GM18520 (cell line): ENCODE measurements at regions not wholly inside any gene's neighbourhood (a gene's known extent, or its start where the extent isn't known, plus 50 kb on each side); places are given as distances from the start of the nearest gene placed in this dataset.
"Not testable (repeated sequence)": the region's sequence is repeated elsewhere in the genome, so short reads cannot be mapped to it uniquely, and the experiment has no call there.

Source experiments
- ATAC-seq: cut with Tn5 transposase; IDR thresholded peaks from one replicate; pipeline ENCODE4 v1.9.1; 2021; ENCODE audit not compliant: unreplicated experiment

DNA sequence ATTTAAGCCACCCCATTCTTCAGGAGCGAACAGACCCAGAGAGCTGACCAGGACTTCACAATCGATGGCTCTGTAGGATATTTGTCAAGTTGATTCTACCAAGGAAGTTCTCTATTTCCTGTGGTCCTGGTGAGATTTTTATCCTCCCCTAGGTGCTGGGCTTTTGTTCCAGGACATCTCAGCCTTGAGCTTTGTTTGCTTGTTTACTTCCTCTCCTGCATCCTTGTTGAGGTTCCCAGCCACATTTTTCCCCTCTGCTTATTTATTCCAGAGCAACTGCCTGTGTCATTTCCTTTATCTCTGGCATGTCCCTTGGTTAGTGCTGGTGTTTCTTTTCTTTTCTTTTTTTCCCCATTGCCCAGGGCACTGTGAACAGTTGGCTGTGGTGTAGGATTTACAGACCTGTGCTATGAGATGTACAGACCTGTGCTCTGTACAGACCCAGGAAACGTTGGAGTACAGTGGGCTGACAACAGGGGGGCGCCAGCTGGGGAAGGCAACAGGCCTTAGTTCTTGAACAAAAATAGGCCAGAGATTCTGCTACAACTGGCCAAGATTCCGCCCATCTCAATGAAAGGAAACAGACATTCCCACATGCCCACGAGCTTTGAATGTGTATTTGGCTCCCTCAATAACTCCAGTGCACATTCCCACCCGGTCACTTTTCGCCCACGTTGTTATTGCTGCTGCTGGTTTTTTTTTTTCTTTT lies 235.9 kb upstream of the DDI1 start:
- no peak for ATAC-seq

DNA sequence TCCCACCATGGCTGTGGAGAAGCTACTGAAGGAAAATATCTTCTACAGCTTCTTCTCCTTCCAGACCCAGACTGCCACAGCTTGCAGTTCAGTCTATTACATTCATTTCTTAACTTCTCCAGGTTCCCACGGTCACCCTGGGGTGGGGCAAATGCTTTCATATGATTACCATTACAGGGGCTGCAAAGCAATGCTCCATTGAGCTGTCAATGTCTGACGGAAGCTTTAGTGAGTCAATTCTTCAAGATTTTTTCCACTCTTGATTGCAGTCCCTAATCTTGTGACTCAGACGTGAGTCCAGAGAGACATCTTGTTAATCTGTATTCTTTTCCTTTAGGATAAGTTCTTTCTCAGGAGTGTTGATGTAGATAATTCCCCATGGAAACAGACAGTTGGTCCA lies 233.4 kb upstream of the DDI1 start:
- no peak for ATAC-seq

DNA sequence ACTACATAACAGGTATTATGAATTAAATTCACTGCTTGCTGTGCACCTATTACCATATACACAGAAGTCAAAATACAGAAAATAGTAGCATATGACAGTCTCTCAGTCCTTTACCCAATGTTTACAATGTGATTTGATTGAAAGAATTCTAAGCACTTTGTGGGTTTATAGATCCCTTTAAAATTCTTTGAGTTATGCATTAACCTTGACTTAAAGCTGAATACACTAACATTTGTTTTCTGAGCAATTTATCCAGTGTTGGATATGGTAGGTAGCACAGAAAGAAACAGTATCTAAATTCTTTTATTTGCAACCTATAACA lies 230.8 kb upstream of the DDI1 start:
- no peak for ATAC-seq

DNA sequence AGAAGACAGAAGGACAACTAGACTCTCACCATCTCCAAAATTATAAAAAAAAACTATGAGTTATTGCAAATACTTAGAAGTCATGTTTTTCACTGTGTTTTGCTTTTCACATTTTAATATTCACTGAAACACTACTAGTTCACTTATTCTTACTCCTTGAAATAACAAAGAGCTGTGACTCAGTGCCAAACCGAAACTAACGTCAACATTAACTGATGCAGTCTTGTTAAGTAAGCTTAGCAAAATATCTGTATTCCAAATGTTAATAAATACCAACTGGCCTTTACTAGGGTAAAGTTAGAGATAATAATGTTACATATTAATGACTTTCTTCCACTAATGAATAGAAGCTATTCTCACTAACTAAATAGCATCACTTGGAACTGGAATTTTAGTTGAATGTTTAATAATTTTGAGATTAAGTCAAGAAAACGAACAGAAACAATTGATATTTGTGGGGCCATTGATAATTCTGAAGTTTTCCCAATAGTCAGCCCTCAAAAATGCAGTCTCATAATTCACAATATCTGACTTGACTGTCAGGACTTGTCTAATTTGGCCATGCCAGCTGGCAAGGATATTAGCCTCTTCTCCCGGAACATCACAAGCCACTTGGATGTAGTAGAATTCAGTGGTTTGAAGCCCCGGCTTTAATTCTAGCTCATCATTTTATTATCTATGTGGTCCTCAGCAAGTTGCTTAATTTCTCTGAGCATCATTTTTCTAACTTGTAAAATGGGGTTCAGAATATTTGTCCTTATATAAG lies 230.1 kb upstream of the DDI1 start:
- no peak for ATAC-seq

DNA sequence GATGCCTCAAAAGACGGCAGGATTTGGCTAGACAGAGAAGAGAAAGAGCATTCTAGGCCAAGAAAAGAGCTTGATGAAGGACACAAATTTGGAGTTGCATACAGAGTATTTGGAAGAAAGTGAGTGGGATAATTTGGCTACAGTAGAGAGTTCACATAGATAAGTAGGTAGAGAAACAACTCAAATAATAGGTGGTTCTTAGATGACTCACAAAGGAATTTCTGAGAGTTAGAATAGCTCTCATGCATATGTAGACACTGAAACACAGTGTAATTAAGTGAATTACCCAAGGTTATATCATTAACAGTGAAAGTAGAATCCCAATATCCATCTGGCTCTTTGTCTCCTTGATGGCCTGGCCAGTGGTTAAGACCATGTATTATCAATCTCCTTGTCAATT lies 228.6 kb upstream of the DDI1 start:
- no peak for ATAC-seq

DNA sequence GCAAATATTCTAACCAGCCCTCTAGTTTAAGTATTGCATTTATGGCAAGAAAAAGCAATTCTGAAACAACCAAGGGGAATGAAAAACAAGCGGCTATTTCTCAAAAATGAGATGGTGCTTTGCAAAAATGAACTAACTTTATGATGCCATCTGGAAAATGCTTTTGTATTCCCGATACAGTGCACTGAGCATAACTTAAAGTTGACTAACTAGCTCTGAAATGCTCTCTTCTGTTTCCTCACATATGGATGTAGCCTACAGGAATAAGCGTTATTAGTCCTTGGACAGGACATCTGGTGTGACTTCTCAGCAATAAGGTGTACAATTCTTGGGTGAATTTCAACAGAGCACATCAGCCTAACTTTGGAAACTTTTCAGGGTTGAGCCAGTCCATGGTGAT lies 228.2 kb upstream of the DDI1 start:
- ATAC-seq, result no peak

DNA sequence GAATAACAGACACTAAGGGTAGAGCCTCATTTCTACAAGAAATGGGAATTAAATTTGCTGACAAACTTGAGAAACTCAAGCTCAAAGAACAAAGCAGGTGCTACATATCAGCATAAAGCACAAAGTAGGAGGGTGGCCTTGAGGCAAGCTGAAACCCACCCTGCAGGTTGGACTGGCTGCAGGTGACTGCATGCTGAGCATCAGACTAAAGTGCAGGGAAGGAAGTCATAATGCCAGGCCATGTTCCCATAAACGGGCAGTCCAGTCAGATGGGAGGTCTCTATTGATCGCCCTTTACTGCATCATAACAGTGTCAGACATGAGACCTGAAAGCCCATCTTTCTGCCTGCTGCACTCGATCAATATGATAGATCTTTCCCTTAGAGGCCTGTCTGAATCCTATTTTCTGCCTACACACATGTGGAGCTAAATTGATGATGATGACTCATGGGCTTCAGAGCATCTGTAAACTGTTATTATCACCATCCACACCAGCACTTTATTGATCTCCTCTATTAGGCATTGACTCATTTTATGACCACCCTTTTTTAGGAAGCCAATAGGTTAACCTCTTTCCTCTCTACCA lies 224.5 kb upstream of the DDI1 start:
- no peak for ATAC-seq

DNA sequence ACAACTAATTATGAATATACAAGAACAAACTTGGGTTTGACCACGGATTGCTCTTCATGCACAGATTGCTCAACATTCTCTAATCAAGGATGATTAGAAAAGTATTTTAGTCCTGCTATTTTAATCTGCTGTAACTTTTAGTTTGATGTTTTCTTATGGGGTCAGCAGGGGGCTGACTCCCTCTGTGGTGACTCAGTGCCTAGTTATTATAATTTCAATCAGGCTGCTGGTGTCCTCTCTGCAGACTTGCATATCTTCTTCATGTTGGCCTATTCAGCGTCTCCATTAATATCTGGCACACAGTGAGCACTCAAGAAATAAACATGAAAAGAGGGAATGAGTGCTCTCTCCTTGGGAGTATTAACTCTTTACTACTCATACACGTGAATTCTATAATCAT lies 223.8 kb upstream of the DDI1 start:
- no peak for ATAC-seq

DNA sequence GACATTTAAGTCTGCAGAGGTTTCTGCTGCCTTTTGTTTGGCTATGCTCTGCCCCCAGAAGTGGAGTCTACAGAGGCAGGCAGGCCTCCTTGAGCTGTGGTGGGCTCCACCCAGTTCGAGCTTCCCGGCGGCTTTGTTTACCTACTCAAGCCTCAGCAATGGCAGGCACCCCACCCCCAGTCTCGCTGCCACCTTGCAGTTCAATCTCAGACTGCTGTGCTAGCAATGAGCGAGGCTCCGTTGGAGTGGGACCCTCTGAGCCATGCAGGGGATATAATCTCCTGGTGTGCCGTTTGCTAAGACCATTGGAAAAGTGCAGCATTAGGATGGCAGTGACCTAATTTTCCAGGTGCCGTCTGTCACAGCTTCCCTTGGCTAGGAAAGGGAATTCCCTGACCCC lies 216.1 kb upstream of the DDI1 start:
- ATAC-seq, result not testable (repeated sequence)

DNA sequence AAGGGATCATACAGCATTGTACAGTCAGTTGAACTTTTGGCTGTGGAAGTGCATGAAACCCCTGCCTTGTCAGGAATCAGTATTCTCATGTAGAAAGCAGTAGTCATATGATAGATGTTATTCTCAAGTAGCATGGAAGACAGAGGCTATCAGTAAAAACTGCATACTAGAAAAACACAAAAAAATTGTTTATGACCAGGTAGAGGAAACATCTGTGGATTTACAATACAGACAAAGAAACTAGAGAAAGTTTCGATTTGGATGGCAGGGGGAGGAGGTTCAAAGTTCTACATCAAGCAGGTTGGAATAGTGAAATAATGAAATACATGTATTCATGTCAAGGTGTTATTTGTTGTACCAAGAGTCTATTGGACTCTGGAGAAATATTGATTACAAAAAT lies 212.3 kb upstream of the DDI1 start:
- no peak for ATAC-seq

DNA sequence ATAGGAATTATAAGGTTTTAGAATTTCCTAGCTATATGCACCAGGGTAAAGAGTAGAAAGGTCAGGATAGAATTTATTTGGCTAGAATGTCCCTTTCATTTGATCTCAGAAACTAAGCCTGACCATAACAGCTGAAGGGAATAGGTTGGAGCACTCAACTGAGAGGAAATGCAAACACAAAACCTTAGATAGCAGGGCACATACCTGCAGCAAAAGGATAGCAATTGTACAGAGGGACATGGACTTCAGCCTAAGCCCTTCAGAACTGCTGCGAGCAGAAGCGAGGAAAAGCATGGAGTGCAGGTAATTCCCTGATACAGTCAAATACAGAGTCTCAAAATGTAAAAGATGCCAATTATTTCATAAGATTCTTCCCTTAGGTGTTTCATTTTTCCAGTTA lies 211.0 kb upstream of the DDI1 start:
- no peak for ATAC-seq

DNA sequence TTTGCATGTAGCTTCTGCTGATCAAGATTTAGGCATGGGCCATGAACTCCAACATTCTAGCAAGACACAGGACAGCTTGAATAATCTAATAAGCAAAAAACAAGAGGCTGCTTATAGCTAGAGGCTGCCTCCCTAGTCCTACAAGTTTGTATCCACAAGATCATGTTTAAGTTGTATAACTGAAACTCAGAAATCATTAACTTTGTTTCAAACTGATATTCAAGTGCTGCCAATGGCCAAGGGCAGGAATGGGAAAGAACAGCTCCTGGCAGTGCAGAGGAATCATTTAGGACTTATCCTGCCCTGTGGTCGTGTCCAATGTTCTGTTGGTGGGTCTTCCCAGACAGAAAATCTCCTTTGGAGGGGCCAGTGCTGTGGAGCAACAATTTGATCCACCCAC lies 209.6 kb upstream of the DDI1 start:
- ATAC-seq, result no peak

DNA sequence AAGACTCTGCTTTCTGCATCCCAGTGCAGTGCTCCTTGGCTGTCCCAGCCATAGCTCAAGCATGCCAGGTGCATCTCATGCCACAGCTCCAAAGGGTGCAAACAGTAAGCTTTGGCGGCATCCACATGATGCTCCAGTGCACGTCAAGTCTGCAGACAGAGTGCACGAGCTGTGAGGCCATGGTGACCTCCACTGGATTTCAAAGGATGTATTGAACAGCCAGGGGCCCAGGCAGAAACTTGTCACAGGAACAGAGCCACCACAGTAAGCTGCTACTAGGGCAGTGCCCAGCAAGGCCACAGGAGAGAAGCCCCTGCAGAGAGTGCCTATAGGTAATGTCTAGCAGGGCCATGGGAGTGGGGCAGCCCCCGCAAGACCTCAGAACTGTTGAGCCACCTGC lies 206.8 kb upstream of the DDI1 start:
- ATAC-seq, result no peak

DNA sequence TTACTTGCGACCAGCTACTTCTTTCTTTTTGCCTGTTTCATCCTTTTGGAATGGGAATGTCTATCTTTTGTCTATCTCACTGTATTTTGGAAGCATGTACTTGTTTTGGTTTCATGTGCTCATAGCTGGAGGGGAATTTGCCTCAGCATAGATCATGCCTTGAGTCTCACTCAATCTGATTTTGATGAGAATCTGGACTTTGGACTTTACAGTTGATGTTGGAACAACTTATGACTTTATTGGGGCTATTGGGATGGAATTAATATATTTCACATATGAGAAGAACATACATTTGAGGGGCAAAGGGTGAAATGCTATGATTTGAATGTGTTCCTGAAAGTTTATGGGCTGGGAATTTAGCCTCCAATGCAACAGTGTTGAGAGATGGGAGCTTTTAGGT lies 206.2 kb upstream of the DDI1 start:
- ATAC-seq, result no peak

DNA sequence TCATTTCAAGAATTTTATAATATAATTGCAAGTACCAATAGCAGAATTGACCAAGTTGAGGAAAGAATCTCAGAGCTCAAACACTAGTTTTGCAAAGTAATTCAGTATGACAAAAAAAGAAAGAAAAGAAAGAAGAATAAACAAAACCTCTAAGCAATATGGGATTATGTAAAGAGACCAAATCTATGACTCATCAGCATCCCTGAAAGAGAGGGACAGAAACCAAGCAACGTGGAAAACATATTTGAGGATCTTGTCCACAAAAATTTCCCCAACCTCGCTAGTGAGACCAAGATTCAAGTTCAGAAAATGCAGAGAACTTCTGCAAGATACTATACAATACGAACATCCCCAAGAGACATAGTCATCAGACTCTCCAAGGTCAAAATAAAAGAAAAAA lies 203.7 kb upstream of the DDI1 start:
- ATAC-seq, result no peak

DNA sequence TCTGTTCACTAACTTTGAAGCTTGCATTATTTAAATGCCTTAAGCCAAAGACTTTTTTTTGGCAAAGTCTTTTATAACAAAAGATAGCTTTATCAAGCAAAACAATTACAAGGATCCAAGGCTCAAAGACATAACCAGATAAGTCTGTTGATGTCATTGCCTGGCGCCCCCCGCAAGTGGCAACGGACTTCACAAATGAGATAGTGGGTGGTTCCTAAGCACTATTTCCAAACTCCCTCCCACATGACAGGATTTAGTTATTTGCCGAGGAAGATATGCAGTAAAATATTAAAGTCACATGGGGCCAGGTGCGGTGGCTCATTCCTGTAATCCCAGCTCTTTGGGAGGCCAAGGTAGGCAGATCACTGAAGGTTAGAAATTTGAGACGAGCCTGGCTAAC lies 194.2 kb upstream of the DDI1 start:
- no peak for ATAC-seq

DNA sequence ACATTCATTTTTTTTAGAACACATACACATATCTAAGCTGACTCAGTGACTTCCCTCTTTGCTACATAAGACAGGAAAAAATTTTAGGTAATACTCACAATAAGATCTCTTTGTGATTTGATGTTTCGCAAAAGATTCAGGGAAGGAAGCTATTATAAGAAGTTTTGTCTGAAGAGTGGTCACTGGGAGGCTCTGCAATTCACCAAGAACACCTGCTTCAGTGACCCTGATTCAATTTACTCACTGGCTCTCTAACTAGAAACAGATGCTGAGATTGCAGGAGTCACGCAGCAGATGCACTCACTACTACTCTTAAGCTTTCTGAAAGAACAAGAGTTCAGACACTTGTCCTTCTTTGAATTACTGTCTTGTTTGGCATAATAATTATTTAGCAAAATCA lies 193.6 kb upstream of the DDI1 start:
- ATAC-seq, result no peak

DNA sequence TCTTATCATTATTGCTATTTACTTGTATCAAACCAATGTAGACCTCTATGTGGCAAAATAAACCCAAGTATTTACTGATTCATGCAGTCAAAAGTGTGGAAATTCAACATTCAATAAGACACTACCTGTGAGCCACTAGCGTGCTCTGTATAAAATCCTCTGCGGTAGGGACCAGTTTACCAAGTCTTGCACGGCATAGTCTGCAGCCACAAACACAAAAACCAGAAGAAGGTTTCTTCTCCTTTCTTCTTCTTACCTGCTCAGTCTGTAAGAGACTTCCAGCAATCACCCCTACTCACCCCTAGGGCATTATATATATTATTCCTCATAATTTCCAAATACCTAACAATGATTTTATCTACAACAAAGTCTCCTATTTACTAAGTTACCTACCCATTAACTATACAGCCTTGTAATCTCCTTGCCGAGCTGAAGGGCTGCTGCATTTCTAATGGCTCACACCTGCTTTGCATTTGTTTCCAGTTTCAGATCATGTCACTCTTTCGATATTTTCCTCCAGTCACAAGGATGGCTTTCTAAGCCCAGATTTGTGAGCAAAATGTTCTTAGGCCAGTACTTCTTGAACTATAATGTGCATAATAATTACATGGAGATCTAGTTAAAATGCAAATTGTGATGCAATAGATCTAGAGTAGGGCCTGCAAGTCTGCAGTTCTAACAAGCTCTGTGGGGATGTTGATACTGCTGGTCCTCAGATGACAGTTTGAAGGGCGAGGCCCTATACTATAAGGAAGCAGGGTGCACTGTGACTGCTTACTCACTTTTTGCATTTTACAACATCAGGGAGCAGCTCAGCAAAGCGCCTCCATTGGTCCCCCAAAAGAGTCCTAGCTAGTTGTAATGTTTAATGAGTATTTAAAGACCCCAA lies 191.9 kb upstream of the DDI1 start:
- peak; percentile 96 for ATAC-seq

DNA sequence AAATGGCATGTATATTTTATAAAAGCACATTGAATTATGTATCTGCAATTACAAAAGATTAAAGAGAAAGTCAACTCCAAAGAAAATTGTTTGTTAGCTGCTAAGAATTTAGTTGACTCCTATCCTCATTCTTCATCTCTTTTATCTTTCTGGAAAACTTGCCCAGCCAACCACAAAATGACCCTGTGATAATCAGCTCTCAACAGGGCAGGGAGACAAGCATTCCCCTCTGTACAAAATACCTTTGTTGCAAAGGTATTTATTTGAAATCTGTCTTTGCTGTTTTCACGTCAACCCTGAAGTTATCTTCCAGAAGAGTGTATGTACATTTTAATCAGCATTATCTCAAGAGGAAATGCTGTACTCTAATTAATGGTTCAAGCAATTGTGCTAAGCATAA lies 191.1 kb upstream of the DDI1 start:
- no peak for ATAC-seq

DNA sequence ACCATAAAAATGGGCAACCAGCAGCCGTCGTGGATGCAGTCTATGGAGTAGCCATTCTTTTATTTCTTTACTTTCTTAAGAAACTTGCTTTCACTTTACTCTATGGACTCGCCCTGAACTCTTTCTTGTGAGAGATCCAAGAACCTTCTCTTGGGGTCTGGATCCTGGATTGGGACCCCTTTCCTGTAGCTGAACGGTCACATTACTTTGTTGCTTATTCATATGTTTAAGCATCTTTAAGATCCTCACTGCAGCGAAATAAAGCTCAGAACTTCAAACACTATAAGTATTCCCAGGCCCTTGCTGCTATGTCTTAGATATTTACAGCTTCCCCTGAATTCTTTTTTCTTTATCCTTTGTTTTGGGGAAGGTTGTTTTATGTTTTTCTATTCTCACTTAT lies 187.8 kb upstream of the DDI1 start:
- no peak for ATAC-seq

DNA sequence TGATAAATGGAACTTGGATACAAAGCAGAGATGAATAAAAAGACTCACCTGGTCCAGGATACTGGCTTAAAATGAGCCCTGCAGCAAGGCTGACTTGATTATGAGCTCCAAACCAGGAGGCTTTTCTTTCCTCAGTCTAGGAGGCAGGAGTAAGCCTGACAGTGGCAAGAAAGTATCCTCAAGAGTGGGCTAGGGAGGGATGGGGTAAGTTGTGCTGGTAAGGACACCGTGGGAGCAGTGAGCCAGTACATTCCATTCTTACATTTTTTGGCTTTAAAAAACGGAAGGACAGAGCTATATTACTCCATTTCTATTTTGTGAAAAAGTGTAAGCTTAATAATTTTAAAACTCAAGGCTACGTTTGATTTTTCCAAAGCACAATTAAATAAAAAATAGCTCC lies 187.1 kb upstream of the DDI1 start:
- no peak for ATAC-seq
